GM19455 (cell line): ENCODE measurements at regions not wholly inside any gene's neighbourhood (a gene's known extent, or its start where the extent isn't known, plus 50 kb on each side); places are given as distances from the start of the nearest gene placed in this dataset.

Experiments
- ATAC-seq: cut with Tn5 transposase; IDR thresholded peaks from one replicate; pipeline ENCODE4 v1.9.1; 2021; ENCODE audit not compliant: unreplicated experiment

DNA sequence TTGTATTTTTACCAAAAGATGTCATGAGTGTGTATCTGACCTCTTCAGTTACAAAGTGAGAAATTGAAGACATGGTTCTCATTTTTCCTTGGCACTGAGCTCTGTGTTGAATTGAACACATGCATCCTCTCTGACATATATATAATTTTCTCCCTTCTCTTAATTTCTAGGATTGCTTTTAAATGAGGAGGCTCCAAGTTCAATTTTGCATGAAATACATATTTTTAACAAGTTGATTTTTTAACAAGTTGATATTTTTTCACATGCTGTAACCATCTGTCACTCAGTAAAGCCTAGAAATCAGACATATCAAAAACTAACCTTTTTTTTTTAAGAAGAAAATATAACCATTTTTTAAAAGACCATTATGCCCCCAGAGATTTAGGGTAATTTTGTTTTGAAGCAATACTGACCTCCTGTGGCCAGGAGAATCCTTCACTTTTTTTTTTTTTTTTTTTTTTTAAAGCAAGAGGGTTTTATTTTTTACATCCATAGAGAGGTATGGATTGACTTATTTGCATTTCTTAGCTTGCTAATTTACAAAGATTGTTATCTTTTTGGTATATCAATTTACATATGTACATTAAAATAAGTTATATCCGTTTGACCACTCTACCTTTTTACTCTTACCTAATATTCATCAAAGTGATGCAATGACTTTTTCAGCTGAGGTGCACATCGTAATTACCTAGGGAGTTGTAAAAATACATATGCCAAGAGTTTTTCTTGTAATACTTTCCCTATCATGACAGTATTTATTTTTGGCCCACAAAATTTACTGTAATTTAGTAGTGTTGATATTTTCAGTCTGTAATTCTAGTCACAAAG is 161.8 kb downstream of the SOCS6 start:
- no peak for ATAC-seq

DNA sequence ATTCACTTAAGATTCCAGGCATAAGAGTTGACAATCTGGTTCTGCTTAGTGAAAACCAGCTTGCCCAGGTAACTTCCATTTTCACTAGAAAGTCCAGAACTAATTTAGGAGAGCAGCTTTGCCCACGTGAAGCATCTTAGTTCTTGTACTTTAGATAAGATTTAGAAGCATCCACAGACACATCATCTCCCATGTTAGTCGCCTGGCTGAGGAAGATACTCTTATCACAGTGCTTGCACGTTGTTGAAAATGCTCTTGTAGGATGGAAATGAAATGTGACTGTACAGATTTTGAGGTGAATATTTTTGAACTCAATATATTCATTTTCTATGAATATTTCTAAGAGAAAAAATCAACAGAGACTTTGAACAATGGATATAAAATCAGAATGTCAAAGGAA is 159.7 kb downstream of the SOCS6 start:
- ATAC-seq, result no peak

DNA sequence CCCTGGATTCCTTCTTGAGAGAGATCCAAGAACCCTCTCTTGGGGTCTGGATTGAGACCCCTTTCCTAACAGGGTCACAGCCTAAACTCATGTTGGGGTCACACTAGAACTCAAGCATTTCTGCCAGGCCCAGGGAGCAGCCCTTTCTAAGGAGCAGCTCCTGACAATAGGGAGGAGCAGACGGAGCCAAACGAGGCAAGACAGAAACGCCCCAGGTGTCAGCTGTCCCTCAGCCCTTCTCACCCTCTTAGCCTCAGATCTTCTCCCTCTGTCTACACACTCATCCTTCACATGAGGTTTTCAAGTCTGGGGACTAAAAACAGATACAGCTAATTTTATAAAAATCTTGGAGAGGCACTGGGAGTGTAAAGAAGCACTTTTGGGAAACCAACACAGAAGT is 157.2 kb downstream of the SOCS6 start:
- no peak for ATAC-seq

DNA sequence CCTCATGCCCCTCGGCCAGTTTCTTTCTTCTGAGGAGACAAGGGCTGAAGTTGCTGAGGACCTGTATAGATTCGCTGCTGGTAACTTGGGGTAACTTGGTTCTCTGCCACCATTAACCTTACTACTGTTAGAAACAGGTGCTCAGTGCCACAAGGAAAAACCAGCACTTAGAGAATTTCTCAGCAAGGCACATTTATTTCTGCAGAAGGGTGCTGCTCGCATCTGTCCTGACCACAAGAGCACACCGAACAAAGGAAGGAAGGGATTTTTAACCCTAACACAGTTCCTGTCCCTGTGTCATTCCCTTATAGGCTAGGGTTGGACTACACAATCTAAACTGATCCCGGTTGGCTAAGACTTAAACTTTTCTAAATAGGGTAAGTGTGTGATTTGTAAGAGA is 154.1 kb downstream of the SOCS6 start:
- no peak for ATAC-seq

DNA sequence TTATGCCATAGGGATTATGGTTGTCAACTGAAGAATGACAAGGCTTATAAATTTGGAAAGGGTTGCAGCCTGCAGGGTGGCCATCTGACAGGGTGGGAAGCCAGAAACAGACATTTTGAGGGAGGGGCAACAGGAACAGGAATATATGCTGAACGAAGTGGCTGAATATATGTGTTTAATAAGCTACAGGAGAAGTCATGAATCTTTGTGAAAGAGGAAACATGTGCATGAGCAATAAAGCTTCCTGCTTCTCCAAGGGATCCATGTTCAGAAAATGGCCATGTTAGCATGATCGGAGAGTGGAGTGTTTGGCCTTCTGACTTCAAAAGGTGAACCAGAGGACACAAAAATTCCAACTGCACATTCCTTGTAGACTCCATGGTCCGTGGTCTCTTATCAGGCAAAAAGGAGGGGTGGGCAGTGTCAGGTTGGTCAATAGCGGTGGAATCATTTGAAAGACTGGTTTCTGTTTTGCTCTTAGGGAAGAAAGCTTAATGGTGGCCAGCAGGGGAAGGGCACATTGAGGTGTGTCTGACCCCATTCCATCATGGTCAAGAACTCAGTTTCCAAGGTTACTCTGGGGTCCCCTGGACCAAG is 144.1 kb downstream of the SOCS6 start:
- ATAC-seq, result no peak

DNA sequence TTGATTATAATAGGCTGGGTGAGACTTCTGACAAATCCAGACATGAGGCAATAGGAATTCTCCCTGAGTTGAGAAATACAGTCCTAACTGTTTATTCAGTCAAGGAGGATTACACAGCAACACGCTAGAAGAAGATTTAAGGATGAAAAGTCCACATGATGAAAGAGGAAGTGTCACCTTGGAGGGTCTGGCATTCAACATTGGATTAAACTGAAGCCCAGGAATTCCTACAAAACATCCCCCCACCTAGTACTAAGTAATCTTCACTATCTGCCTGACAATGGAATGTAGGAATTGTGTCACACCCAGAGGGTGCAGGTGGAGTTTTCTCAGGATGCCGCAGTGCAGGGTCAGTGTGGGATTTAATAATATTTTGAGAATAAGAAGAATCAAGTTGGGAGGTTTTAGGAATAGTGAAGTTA is 142.4 kb downstream of the SOCS6 start:
- ATAC-seq, result no peak

DNA sequence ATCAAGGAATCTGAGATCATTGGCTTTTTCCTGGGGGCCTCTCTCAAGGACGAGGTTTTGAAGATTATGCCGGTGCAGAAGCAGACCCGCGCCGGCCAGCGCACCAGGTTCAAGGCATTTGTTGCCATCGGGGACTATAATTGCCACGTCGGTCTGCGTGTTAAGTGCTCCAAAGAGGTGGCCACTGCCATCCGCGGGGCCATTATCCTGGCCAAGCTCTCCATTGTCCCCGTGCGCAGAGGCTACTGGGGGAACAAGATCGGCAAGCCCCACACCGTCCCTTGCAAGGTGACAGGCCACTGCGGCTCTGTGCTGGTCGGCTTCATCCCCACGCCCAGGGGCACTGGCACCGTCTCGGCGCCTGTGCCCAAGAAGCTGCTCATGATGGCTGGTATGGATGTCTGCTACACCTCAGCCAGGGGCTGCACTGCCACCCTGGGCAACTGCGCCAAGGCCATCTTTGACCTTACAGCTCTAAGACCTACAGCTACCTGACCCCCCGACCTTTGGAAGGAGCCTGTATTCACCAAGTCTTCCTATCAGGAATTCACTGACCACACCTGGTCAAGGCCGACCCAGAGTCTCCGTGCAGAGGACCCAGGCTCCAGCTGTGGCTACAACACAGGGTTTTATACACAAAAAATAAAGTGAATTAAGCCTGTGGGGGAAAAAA is 141.8 kb downstream of the SOCS6 start:
- no peak for ATAC-seq

DNA sequence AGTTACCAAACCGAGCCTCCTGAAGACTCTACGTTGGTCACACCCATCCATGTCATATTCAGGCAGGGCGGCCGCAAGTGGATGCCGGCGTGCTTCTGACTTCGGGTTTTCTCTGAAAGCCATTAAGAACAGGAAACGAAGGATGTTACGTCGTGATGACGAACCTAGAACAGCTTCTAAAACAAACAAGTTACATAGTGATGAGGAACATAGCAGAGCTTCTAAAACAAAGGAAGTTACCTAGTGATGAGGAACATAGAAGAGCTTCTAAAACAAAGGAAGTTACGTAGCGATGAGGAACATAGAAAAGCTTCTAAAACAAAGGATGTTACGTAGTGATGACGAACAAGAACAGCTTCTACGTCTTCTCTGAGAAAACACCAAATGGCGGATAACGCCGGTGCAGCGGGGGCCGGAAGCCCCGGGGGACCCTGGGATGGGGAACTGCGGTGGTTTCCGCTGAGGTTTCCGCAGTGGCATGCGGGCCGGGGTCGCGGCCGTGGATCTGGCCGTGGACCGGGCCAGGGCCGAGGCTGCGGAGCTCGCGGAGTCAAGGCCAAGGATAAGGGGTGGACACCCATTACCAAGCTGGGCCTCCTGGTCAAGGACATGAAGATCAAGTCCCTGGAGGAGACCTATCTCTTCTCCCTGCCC is 141.1 kb downstream of the SOCS6 start:
- ATAC-seq, result no peak

DNA sequence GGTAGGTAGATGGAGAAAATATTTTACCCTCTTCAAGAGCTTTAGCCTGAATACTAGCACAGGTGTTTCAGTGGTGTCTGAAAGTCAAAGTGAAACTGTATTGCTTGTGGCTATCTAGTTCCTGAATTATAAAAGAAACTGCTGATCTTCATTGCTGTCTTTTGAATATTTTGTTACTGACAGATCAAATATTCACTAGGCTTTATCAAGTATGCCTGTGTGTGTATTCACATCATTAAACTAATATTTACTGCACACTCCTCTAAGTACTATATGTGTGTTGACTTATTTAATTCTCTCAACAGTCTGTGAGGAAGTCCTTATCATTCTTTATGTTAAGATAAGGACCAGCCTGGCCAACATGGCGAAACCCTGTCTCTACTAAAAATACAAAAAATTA is 139.6 kb downstream of the SOCS6 start:
- peak; percentile 99 for ATAC-seq

DNA sequence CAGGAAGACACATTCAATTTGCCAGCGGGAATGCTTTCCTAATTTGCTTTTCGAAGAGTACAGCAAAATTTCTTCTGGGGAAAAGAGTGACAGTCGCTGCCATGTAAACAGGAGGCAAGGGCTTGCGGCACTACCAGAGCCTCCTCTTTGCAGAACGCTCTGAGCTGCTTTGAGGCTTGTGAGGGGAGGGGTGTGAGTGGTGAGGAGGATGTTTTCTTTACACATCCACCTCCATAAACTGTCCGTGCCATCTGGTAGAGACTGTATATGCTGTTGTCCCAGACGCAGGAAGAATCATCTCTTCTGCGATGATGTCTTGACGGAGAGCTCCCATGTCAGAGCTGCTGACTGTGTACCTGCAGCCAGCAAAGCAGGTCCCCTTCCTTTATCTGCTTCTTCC is 138.0 kb downstream of the SOCS6 start:
- ATAC-seq, result no peak

DNA sequence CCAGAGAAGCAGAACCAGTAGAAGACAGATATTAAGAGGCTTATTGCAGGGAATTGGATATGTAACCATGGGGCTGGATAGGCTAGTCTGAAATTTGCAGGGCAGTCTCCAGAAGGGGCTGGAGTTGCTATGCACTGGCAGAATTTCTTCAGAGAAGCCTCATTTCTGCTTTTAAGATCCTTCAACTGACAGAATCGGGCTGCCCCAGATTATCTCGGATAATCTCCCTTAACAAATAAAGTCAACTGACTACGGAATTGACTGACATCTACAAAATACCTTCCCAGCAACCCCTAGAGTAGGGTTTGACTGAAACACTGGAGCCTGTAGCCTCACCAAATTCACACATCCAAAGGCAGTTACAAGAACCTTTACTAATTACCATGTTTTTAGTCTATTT is 136.4 kb downstream of the SOCS6 start:
- ATAC-seq, result no peak

DNA sequence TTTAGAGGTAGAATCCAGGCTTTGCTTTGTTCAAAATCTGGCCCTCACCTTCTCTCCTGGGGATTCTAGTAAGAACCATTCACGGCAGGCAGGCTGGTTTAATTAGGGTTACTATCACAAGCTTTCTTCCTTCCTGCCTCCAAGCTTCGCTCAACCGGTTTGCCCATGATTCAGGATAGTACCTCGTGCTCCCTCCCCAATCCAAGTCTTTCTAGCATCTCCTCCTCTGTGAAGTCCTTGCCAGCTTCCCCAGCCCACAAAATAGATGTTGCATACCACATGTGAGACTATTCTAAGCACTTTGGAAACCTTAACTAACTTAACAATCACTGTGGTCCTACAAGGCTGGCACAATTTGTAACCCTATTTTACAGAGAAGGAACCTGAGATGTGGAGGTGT is 135.1 kb downstream of the SOCS6 start:
- ATAC-seq, result no peak

DNA sequence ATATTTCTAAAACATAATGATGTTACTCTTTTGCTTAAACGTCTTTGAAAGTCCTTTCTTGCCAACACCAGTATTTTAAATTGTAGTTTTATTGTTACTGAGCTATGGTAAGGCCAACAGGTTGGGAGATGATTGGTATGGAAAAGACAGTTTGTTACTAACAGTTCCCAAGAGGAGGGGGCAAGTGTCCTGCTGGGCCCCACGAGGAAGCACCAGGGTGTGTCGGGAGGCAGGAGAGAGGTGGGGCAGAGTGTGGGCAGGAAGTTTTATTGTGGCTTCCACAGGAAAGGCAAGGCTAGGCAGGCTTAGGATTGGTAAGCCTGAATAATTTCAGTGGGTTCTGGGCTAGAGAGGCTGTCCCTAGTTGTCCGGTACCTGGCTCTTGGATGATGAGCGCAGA is 134.3 kb downstream of the SOCS6 start:
- ATAC-seq, result no peak

DNA sequence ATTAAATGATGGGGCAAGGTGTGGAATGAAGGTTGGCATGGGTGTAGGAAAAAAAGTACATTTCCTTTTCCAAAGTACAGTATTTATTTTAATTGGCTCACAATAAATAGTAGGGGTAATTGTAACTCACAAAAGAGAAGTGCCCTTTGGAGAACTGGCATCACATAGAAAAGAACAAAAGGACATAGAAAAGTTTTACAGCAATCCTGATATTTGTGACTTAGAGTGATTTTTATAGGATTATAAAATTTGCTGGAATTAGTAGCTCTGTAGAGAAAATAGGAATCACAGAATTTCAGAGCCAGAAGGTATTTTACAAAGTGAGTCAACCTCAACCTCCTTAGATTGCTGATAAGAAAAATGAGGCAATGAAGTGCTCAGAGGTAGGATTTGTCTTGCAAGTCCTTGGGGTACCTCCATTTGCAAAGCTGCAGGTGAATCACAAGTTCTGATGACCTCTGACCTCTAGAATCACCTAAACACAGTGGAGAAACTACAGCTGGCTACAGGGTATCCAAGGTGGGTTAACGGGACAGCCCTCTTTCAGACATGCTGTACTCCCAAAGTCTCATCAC is 133.6 kb downstream of the SOCS6 start:
- no peak for ATAC-seq

DNA sequence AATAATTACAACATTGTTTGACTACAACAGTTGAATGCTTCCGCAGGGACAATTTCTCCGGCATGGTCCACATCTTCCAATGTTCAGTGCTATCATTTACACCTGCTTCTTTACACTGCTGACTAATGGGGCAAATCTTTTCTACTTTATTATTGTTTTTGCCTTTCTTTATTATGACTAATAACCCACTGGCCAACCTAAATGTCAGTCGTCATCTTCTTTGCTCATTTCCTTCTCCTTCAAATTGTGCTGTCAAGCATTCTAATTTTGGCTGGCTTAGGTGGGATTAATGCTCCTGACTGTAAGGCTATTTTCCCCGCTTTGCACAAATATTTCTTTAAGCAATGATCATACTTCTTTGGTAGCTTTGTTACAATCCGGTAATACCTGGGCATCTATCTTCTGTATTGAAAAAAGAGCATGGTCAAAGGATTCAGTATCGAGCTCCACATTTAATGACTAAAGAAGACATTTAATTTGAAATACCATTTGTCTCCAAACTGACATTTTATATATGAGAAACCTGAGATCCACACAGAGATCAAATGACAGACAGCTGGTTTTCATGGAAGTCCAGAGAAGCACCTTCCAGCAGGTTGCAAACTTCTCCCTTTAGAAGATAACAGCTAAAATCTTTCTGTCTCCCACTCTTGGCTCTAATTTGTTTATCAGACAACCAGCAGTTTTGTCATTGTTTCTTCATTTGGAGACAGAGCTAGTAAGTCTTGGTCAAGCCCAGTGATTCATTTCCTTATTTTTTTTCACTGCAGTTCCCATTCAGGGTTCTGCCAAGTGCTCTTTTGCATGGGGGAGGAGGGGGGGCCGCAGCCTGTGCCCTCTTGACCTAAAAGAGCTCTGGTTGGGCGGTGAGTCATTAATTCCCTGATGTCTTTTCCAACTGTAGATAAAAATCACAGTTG is 132.9 kb downstream of the SOCS6 start:
- ATAC-seq, result no peak

DNA sequence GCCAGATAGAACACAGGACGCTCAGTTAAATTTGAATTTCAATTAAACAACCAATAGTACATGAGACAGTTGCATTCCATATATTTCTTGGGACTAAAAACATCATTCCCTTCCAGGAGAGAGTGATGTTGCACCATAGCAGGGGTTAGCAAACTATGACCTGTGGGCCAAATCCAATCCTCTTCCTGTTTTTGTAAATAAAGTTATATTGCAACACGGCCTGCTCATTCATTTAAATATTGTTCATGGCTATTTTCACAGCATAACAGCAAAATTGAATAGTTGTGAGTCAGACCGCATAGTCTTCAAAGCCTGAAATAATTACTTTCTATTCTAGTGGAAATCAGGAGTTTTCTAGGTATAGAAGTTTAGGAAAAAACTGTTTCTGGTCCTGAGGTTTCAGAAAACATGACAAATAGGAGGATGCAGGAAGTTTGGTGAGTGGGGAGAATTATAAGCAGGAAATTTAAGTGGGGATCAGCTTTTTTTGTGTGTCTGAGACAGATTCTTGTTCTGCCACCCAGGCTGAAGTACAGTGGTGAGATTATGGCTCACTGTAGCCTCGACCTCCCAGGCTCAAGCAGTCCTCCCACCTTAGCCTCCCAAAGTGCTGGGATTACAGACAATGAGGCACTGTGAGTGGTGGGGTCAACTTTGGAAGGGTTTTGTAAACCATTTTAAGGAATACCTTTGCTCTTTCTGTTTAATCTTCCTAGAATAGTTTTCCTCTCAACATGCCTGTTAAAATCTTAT is 131.5 kb downstream of the SOCS6 start:
- no peak for ATAC-seq

DNA sequence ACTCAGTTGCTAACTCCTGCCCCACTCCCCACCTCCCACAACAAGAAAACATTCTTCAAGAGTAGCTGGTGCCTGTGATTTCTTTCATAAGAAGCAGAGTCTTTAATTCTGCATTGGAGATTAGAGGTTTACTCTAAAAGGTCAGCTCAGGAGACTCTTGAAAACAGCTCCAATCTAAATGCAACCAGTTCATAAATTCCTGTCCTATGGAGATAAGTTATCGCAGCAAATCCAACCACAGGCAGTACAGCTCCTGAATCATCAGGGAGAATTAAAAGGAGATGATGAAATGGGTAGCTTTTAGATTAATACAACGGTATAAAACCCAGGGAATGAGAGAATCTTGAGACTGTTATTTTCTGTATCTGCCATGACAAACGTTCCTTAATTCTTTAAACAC is 130.7 kb downstream of the SOCS6 start:
- no peak for ATAC-seq

DNA sequence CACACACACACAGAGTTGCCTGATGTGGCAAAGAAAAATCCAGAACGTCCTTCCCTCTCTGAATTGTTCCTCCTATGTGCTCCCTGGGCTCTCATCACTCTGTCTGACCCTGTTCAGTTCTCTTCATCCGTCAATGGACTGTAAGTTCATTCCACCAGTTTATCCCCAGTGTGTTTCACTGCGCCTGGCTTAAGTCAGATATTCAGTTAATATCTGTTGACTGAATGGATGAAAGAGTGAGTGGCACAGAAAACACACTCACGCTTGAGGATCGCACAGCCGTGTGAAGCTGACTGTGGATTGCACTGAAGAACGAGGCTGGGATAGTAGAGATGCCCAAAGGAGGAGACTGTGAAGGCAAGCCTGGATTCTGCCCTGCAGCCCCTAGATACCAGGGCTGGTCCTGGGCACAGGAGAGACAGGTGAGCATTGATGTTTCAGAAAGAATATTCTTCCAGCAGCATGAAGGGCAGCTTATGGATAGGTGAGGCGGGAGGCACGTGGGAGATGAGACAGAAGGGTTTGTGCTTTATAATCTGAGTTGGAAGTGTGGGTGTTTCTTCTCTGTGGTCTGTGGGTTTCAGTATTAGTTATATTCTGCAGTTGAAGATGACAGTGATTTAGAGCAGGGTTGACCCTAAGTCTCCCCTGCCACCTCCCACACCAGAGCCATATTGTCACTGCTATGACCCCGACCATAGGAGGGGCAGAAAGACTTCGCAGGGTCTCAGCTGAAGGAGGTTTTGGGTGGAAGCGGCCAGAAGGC is 129.9 kb downstream of the SOCS6 start:
- ATAC-seq, result peak; percentile 99

DNA sequence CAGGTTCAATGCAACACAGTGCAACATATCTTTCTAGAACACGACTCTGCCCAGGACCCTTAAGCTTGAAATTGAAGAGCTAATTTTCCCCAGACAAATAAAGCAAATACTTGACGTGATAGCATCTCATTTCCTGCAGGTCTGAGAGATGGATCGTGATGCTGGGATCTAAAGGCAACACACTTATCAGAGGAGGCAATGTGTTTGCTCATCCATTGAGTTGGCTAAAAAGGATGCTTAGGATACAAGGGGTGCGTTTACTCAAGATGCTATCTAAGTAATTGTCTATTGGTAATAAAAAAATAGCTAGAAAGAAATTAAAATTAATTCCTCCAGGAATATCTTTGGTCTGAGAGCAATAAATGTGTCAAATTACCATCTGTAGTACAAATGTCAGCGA is 129.0 kb downstream of the SOCS6 start:
- ATAC-seq, result no peak
